ENCODE measurements at regions not wholly inside any gene's neighbourhood (a gene's known extent, or its start where the extent isn't known, plus 50 kb on each side); places are given as distances from the start of the nearest gene placed in this dataset.

GRCh38 chr10:130363051-130363450, 226.9 kb downstream of the GLRX3 start:
- no peak overlapping the region for H3K4me3 ChIP-seq (ENCODE audit: low read depth, low read length, poor library complexity, severe bottlenecking)
- H3K27me3 ChIP-seq (ENCODE audit: insufficient read depth, low read length), result no peaks in the 10 kb centered on the region
- H3K9me2 ChIP-seq (ENCODE audit: low read depth, low read length), result no peaks in the 10 kb centered on the region
- H3K36me3 ChIP-seq (ENCODE audit: insufficient read depth, low read length), result no peaks in the 10 kb centered on the region
- H4K20me1 ChIP-seq (ENCODE audit: insufficient read depth, low read length), result no peaks in the 10 kb centered on the region
- no peak overlapping the region for H3K4me2 ChIP-seq (ENCODE audit: low read length)
- H3K27ac ChIP-seq (ENCODE audit: low read depth, low read length, poor library complexity, severe bottlenecking), result no peak overlapping the region
- no peaks in the 10 kb centered on the region for H3K79me2 ChIP-seq (ENCODE audit: insufficient read depth, low read length)
- TF ChIP-seq EZH2 (IDR thresholded peaks at IDR 0.05; ENCODE audit: borderline replicate concordance, low read length), result no peak
- no peak for TF ChIP-seq CTCF (IDR thresholded peaks at IDR 0.05; ENCODE audit: low read length)
- no peaks in the 10 kb centered on the region for H3K9me3 ChIP-seq (ENCODE audit: low read length)
- no peaks in the 10 kb centered on the region for H3F3A ChIP-seq (ENCODE audit: insufficient read depth, low read length)
- H3K9ac ChIP-seq (ENCODE audit: low read length), result no peak overlapping the region
- no peaks in the 10 kb centered on the region for H3K4me1 ChIP-seq (ENCODE audit: insufficient read depth, low read length, severe bottlenecking)
- no peak overlapping the region for H2AFZ ChIP-seq (ENCODE audit: low read length)

GRCh38 chr10:130363899-130364445, 227.8 kb downstream of the GLRX3 start:
- Histone ChIP-seq H3K4me2 (ENCODE audit: low read length) (no peak overlapping the region), H3K9me2 (ENCODE audit: low read depth, low read length) (no peaks in the 10 kb centered on the region), H3K36me3 (ENCODE audit: insufficient read depth, low read length) (no peaks in the 10 kb centered on the region), H4K20me1 (ENCODE audit: insufficient read depth, low read length) (no peaks in the 10 kb centered on the region), H3K9ac (ENCODE audit: low read length) (no peak overlapping the region), H3K4me1 (ENCODE audit: insufficient read depth, low read length, severe bottlenecking) (no peaks in the 10 kb centered on the region), H3K79me2 (ENCODE audit: insufficient read depth, low read length) (no peaks in the 10 kb centered on the region), H3K4me3 (ENCODE audit: low read depth, low read length, poor library complexity, severe bottlenecking) (no peak overlapping the region), H3K9me3 (ENCODE audit: low read length) (no peaks in the 10 kb centered on the region), H2AFZ (ENCODE audit: low read length) (no peak overlapping the region), H3K27me3 (ENCODE audit: insufficient read depth, low read length) (no peaks in the 10 kb centered on the region), H3K27ac (ENCODE audit: low read depth, low read length, poor library complexity, severe bottlenecking) (no peak overlapping the region), H3F3A (ENCODE audit: insufficient read depth, low read length) (no peaks in the 10 kb centered on the region)
- TF ChIP-seq CTCF (IDR thresholded peaks at IDR 0.05; ENCODE audit: low read length) (no peak), EZH2 (IDR thresholded peaks at IDR 0.05; ENCODE audit: borderline replicate concordance, low read length) (no peak)

- no peaks in the 10 kb centered on the region for H3K4me1 ChIP-seq (ENCODE audit: insufficient read depth, low read length, severe bottlenecking)
- no peak overlapping the region for H3K4me3 ChIP-seq (ENCODE audit: low read depth, low read length, poor library complexity, severe bottlenecking)
- no peaks in the 10 kb centered on the region for H3K79me2 ChIP-seq (ENCODE audit: insufficient read depth, low read length)
- H3K36me3 ChIP-seq (ENCODE audit: insufficient read depth, low read length), result no peaks in the 10 kb centered on the region
- no peaks in the 10 kb centered on the region for H4K20me1 ChIP-seq (ENCODE audit: insufficient read depth, low read length)
- H3F3A ChIP-seq (ENCODE audit: insufficient read depth, low read length), result no peaks in the 10 kb centered on the region
- TF ChIP-seq CTCF (IDR thresholded peaks at IDR 0.05; ENCODE audit: low read length) (no peak), EZH2 (IDR thresholded peaks at IDR 0.05; ENCODE audit: borderline replicate concordance, low read length) (no peak)
- H2AFZ ChIP-seq (ENCODE audit: low read length), result no peak overlapping the region
- H3K9ac ChIP-seq (ENCODE audit: low read length), result no peak overlapping the region
- H3K27me3 ChIP-seq (ENCODE audit: insufficient read depth, low read length), result no peaks in the 10 kb centered on the region
- H3K9me2 ChIP-seq (ENCODE audit: low read depth, low read length), result no peaks in the 10 kb centered on the region
- H3K4me2 ChIP-seq (ENCODE audit: low read length), result no peak overlapping the region
- no peaks in the 10 kb centered on the region for H3K9me3 ChIP-seq (ENCODE audit: low read length)
- H3K27ac ChIP-seq (ENCODE audit: low read depth, low read length, poor library complexity, severe bottlenecking), result no peak overlapping the region
Measured at GRCh38 chr10:130364631-130365411, 228.6 kb downstream of the GLRX3 start.
